ENCODE measurements at regions not wholly inside any gene's neighbourhood (a gene's known extent, or its start where the extent isn't known, plus 50 kb on each side); places are given as distances from the start of the nearest gene placed in this dataset.

DNA sequence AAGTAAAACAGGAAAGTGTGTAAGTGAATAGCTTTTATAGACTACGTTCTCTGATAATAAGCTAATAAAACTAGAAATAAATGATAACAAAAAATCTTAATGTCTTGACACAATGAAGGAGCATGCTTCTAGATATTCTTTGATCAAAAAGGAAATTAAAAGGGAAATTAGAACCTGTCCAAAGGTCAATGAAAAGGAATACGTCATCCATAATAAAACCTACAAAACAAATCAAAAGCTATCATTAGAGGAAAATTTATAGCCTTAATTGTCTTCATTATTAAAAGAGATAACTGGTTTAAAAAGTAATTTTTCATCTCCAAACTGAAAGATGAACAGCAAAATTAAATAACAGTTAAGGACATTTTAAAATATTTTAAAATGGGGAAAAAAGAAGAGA, 196.3 kb upstream of the BTBD3 start:
- Histone ChIP-seq H3K9me3 (no peaks in the 10 kb centered on the region), H3K36me3 (ENCODE audit: low read depth) (no peaks in the 10 kb centered on the region), H3K4me1 (ENCODE audit: low read depth) (no peaks in the 10 kb centered on the region), H3K4me3 (no peak overlapping the region)
- intact Hi-C loops (cut with DNase I, micrococcal nuclease), result no loop called here
- no peak for ATAC-seq
- DNase-seq, result no peak
- TF ChIP-seq CTCF (IDR thresholded peaks at IDR 0.05), result no peak

- no peak for ATAC-seq
- no peak for DNase-seq
- H3K9me3 ChIP-seq, result no peaks in the 10 kb centered on the region
- H3K4me3 ChIP-seq, result no peak overlapping the region
- TF ChIP-seq CTCF (IDR thresholded peaks at IDR 0.05), result no peak
- intact Hi-C loops (cut with DNase I, micrococcal nuclease), result no loop called here
- H3K4me1 ChIP-seq (ENCODE audit: low read depth), result no peaks in the 10 kb centered on the region
- H3K36me3 ChIP-seq (ENCODE audit: low read depth), result no peaks in the 10 kb centered on the region
Observed at GRCh38 chr20:11724097-11724496, 193.6 kb upstream of the BTBD3 start.

DNA sequence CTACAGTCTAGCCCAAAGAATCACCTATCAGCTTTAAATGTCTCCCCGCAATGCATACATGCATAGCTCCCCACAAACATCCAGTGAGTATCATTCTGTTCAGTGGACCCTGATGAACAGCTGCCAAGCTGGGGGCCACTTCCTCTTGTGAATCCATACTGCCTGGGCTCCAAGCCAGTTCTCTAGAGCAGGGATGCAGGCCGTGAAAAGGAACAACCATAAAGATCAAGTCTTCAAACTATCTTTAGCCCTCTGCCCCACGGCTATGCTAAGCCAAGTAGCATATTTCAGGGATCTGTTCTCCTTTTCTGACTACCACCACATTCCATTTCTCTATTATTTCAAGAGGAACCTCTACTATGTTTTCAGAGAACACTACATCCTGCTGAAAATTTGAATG, 191.7 kb upstream of the BTBD3 start:
- H3K36me3 ChIP-seq (ENCODE audit: low read depth), result no peaks in the 10 kb centered on the region
- no peaks in the 10 kb centered on the region for H3K9me3 ChIP-seq
- no peaks in the 10 kb centered on the region for H3K4me1 ChIP-seq (ENCODE audit: low read depth)
- DNase-seq, result no peak
- no peak for TF ChIP-seq CTCF (IDR thresholded peaks at IDR 0.05)
- no peak overlapping the region for H3K4me3 ChIP-seq
- no peak for ATAC-seq
- intact Hi-C loops (cut with DNase I, micrococcal nuclease), result no loop called here

- TF ChIP-seq CTCF (IDR thresholded peaks at IDR 0.05), result no peak
- no peak overlapping the region for H3K4me3 ChIP-seq
- ATAC-seq (no peak), DNase-seq (no peak)
- no peaks in the 10 kb centered on the region for H3K9me3 ChIP-seq
- H3K36me3 ChIP-seq (ENCODE audit: low read depth), result no peaks in the 10 kb centered on the region
- no peaks in the 10 kb centered on the region for H3K4me1 ChIP-seq (ENCODE audit: low read depth)
- intact Hi-C loops (cut with DNase I, micrococcal nuclease), result no loop called here
Observed at GRCh38 chr20:11727708-11728107, 190.0 kb upstream of the BTBD3 start.

GRCh38 chr20:11728937-11729336, 188.8 kb upstream of the BTBD3 start:
- no peaks in the 10 kb centered on the region for H3K9me3 ChIP-seq
- no peak for TF ChIP-seq CTCF (IDR thresholded peaks at IDR 0.05)
- intact Hi-C loops (cut with DNase I, micrococcal nuclease), result no loop called here
- H3K4me1 ChIP-seq (ENCODE audit: low read depth), result no peaks in the 10 kb centered on the region
- DNase-seq (no peak), ATAC-seq (no peak)
- no peaks in the 10 kb centered on the region for H3K36me3 ChIP-seq (ENCODE audit: low read depth)
- no peak overlapping the region for H3K4me3 ChIP-seq

GRCh38 chr20:11729806-11730205, 187.9 kb upstream of the BTBD3 start:
- H3K4me3 ChIP-seq, result no peak overlapping the region
- ATAC-seq, result no peak
- intact Hi-C loops (cut with DNase I, micrococcal nuclease), result no loop called here
- H3K9me3 ChIP-seq, result no peaks in the 10 kb centered on the region
- no peaks in the 10 kb centered on the region for H3K36me3 ChIP-seq (ENCODE audit: low read depth)
- no peaks in the 10 kb centered on the region for H3K4me1 ChIP-seq (ENCODE audit: low read depth)
- TF ChIP-seq CTCF (IDR thresholded peaks at IDR 0.05), result no peak
- DNase-seq, result no peak

All from mucosa of descending colon (tissue), 3 donors.